Activated CD8-positive, alpha-beta T cell treated with anti-CD3 and anti-CD28 coated beads for 36 hours (primary cell): ENCODE measurements at regions not wholly inside any gene's neighbourhood (a gene's known extent, or its start where the extent isn't known, plus 50 kb on each side); places are given as distances from the start of the nearest gene placed in this dataset.

Source experiments
- ATAC-seq: fragments of 200-7000 bp; cut with Tn5 transposase; one replicate; pipeline ENCODE4 v1.10.0; 2021; ENCODE audit warnings: mild to moderate bottlenecking, moderate library complexity
- CTCF ChIA-PET: fragments of 350-600 bp; sonication (Branson Sonifier 250); formaldehyde crosslinking; loops from one replicate; lab custom pipeline; 2021; ENCODE audit warnings: antibody characterized with exemption; lab: Charles Lee
- POLR2A ChIA-PET: fragments of 350-600 bp; sonication (Branson Sonifier 250); formaldehyde crosslinking; loops from one replicate; lab custom pipeline; 2021; ENCODE audit warnings: antibody characterized with exemption; lab: Charles Lee
- DNase-seq: peaks from one replicate; pipeline ENCODE4 v3.0.0-alpha.2; 2020
- H3K27ac Mint-ChIP-seq: one replicate; pipeline ENCODE4 v1.8.0; 2021; ENCODE audit warnings: mild to moderate bottlenecking, mixed read lengths
- H3K27me3 Mint-ChIP-seq: one replicate; pipeline ENCODE4 v1.8.0; 2021; ENCODE audit warnings: mixed read lengths
- H3K36me3 Mint-ChIP-seq: one replicate; pipeline ENCODE4 v1.8.0; 2021; ENCODE audit warnings: low read depth, mixed read lengths
- H3K4me1 Mint-ChIP-seq: one replicate; pipeline ENCODE4 v1.8.0; 2021; ENCODE audit warnings: low read depth, mixed read lengths
- H3K4me3 Mint-ChIP-seq: one replicate; pipeline ENCODE4 v1.8.0; 2021; ENCODE audit warnings: mild to moderate bottlenecking, moderate library complexity, mixed read lengths
- H3K9me3 Mint-ChIP-seq: one replicate; pipeline ENCODE4 v1.8.0; 2021; ENCODE audit warnings: mixed read lengths
- intact Hi-C: fragments of 100-400 bp; cut with micrococcal nuclease; formaldehyde crosslinking; loops from one replicate; pipeline ENCODE4 v1.10.0; 2022
- TF ChIP-seq, protein P1 (sequence below): fragments of 200-600 bp; IDR thresholded peaks from one replicate; pipeline ENCODE4 v1.8.0; 2022; ENCODE audit warnings: antibody characterized with exemption, mild to moderate bottlenecking

DNA sequence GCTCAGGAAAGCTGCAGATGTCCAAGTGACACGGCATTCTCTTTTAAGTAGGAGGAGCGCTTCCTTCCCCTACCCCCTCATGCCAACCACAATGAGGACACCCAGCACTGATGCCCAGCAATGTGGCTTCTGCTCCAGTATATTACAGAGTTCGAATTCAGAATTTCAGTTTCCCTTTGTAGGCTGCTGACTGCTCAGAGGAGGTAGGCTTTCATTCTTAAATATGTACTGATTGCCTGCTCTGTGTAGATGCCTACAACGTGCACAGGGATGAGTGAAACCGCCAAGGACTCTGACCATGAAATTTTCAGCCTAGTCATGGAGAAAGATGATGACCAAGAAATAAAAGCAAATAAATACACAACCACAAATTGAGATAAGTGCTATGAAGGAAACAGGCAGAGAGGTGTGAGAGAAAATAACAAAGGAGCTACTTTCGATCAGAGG, 50.9 kb upstream of the TNFAIP3 start:
- intact Hi-C loops, result no loop called here
- Mint-ChIP-seq H3K4me1 (peaks cover 73% of the 10 kb centered on the region), H3K27ac (peak overlapping the region; percentile 78), H3K27me3 (no peaks in the 10 kb centered on the region), H3K36me3 (peaks cover 4% of the 10 kb centered on the region), H3K4me3 (peak overlapping the region; percentile 34), H3K9me3 (no peaks in the 10 kb centered on the region)
- TF ChIP-seq, protein P1, sequence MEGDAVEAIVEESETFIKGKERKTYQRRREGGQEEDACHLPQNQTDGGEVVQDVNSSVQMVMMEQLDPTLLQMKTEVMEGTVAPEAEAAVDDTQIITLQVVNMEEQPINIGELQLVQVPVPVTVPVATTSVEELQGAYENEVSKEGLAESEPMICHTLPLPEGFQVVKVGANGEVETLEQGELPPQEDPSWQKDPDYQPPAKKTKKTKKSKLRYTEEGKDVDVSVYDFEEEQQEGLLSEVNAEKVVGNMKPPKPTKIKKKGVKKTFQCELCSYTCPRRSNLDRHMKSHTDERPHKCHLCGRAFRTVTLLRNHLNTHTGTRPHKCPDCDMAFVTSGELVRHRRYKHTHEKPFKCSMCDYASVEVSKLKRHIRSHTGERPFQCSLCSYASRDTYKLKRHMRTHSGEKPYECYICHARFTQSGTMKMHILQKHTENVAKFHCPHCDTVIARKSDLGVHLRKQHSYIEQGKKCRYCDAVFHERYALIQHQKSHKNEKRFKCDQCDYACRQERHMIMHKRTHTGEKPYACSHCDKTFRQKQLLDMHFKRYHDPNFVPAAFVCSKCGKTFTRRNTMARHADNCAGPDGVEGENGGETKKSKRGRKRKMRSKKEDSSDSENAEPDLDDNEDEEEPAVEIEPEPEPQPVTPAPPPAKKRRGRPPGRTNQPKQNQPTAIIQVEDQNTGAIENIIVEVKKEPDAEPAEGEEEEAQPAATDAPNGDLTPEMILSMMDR, result no peak
- POLR2A ChIA-PET, result interaction anchor here (1.0 to 1.5 kb wide), 2 partner anchors 9 to 17 kb away, joined by 4 to 5 read pairs; no protein-coding TSS in a partner anchor
- peak; percentile 41 for ATAC-seq
- CTCF ChIA-PET, result interaction anchor here (0.8 to 1.5 kb wide), 4 partner anchors 9 to 51 kb away, joined by 3 to 4 read pairs (median 3); partner anchors contain the start of gene TNFAIP3
- DNase-seq, result peak; percentile 43

DNA sequence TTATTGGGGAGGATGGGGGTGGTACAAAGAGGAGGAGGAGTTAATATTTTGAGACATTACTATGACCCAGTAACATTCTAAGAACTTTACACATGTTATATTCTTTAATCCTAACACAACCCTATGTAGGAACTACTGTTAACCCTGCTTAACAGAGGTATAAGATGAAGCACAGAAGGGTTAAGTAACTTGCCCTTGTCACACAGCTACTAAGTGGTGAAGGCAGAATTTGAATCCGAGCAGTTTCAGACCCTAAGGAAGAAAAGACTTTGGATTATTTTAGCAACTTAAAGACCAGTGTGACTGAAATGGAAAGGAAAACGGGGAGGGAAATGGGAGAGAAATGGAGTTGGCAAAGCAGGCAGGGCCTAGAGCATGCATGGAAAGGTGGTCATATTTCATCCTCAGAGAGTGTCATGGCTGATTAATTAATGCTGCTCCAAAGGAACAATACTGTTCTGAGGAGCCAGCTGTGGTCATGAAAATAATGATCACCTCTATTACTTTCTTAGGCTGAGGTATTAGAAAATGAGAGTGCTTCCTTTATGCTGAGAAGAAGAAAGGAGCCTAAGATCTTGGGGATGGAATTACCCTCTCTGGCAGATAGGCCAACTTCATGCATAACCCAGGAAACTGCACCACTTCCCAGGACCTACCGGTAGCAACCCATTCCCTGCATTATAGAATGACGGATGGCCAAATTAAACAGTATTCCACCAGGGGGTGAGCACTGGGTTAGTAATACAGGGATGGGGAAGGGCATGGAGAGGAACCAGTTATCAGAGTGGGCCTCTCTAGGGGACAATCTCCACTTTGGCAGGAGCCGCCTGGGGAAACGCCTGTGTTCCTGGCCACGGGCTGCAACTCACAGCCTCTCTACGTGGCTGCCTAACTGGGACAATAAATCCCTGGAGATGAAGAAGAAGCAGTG, 50.1 kb upstream of the TNFAIP3 start:
- intact Hi-C loops, result no loop called here
- H3K4me3 Mint-ChIP-seq, result no peak overlapping the region
- H3K27me3 Mint-ChIP-seq, result no peaks in the 10 kb centered on the region
- H3K36me3 Mint-ChIP-seq, result peaks cover 5% of the 10 kb centered on the region
- DNase-seq (no peak), ATAC-seq (no peak)
- H3K9me3 Mint-ChIP-seq, result no peaks in the 10 kb centered on the region
- CTCF ChIA-PET, result interaction anchor here (0.8 to 1.5 kb wide), 4 partner anchors 8 to 50 kb away, joined by 3 to 4 read pairs (median 3); partner anchors contain the start of gene TNFAIP3
- H3K27ac Mint-ChIP-seq, result peak overlapping the region; percentile 78
- POLR2A ChIA-PET, result interaction anchor here (1.0 to 1.5 kb wide), 2 partner anchors 10 to 18 kb away, joined by 4 to 5 read pairs; no protein-coding TSS in a partner anchor
- peaks cover 73% of the 10 kb centered on the region for H3K4me1 Mint-ChIP-seq
- TF ChIP-seq, protein P1, result no peak
